IMR-90 (cell line): ENCODE measurements at regions not wholly inside any gene's neighbourhood (a gene's known extent, or its start where the extent isn't known, plus 50 kb on each side); places are given as distances from the start of the nearest gene placed in this dataset.

Source experiments
- ATAC-seq: fragments of 200-7000 bp; cut with Tn5 transposase; 2 replicates; pipeline ENCODE4 v1.9.1; 2020; ENCODE audit warnings: low read depth, mild to moderate bottlenecking, moderate library complexity
- BruUV-seq: library from RNA; stranded (reverse); fragments of 400-500 nt; replicated peaks from 2 replicates; lab custom pipeline; 2021; lab: Mats Ljungman, UMichigan
- CTCF ChIA-PET: fragments of 300-600 bp; formaldehyde crosslinking; extraction: SDS; loops from one replicate; lab custom pipeline; 2021; ENCODE audit warnings: antibody characterized with exemption; lab: Yijun Ruan, JAX
- POLR2A ChIA-PET: fragments of 300-600 bp; sonication (Branson Sonifier 250); formaldehyde crosslinking; loops from one replicate; lab custom pipeline; 2022; ENCODE audit warnings: antibody characterized with exemption; ENCODE audit not compliant: unreplicated experiment; lab: Charles Lee
- DNase-seq: peaks from one replicate; pipeline ENCODE4 v3.0.0; 2013
- H2AFZ ChIP-seq: replicated peaks from 2 replicates; pipeline ENCODE3; 2013; ENCODE audit warnings: low read length, mild to moderate bottlenecking; ENCODE audit not compliant: poor library complexity
- H2AK5ac ChIP-seq: 2 replicates; pipeline ENCODE4 v1.6.1; 2013; ENCODE audit warnings: low read depth, low read length, inconsistent platforms
- H2AK9ac ChIP-seq: replicated peaks from 2 replicates; pipeline ENCODE3; 2013; ENCODE audit warnings: mild to moderate bottlenecking, low read depth, low read length, moderate library complexity; ENCODE audit not compliant: poor library complexity
- H2BK120ac ChIP-seq: 2 replicates; pipeline ENCODE4 v1.6.1; 2013; ENCODE audit warnings: low read depth, low read length, inconsistent platforms
- H2BK15ac ChIP-seq: 3 replicates; pipeline ENCODE4 v1.6.1; 2013; ENCODE audit warnings: low read depth, low read length, inconsistent platforms
- H2BK20ac ChIP-seq: 2 replicates; pipeline ENCODE4 v1.6.1; 2013; ENCODE audit warnings: low read depth, mild to moderate bottlenecking, inconsistent platforms, low read length, moderate library complexity
- H2BK5ac ChIP-seq: 2 replicates; pipeline ENCODE4 v1.6.1; 2013; ENCODE audit warnings: mild to moderate bottlenecking, low read depth, low read length, inconsistent platforms; ENCODE audit not compliant: poor library complexity, severe bottlenecking
- H3K14ac ChIP-seq: replicated peaks from 2 replicates; pipeline ENCODE4 v1.6.1; 2013; ENCODE audit warnings: low read depth, low read length, inconsistent platforms
- H3K18ac ChIP-seq: 2 replicates; pipeline ENCODE4 v1.6.1; 2013; ENCODE audit warnings: low read depth, low read length, control low read depth
- H3K23ac ChIP-seq: 2 replicates; pipeline ENCODE4 v1.6.1; 2013; ENCODE audit warnings: low read depth, low read length, inconsistent platforms
- H3K27ac ChIP-seq: 2 replicates; pipeline ENCODE4 v1.5.1; 2013; ENCODE audit warnings: mild to moderate bottlenecking, control low read depth, low read length; ENCODE audit not compliant: insufficient read depth
- H3K27me3 ChIP-seq: 2 replicates; pipeline ENCODE4 v1.6.1; 2013; ENCODE audit warnings: low read length; ENCODE audit not compliant: control insufficient read depth, insufficient read depth
- H3K36me3 ChIP-seq: 2 replicates; pipeline ENCODE4 v1.6.1; 2013; ENCODE audit warnings: low read length, mixed read lengths; ENCODE audit not compliant: control insufficient read depth, insufficient read depth
- H3K4ac ChIP-seq: 2 replicates; pipeline ENCODE4 v1.6.1; 2013; ENCODE audit warnings: low read depth, low read length, inconsistent platforms
- H3K4me1 ChIP-seq: 2 replicates; pipeline ENCODE4 v1.6.1; 2013; ENCODE audit warnings: low read length, mixed read lengths; ENCODE audit not compliant: control insufficient read depth, insufficient read depth
- H3K4me2 ChIP-seq: 2 replicates; pipeline ENCODE4 v1.6.1; 2013; ENCODE audit warnings: low read depth, mild to moderate bottlenecking, control low read depth, low read length, moderate library complexity
- H3K4me3 ChIP-seq: 2 replicates; pipeline ENCODE4 v1.5.1; 2013; ENCODE audit warnings: low read depth, mild to moderate bottlenecking, control low read depth, low read length, moderate library complexity; ENCODE audit not compliant: insufficient read depth
- H3K56ac ChIP-seq: 2 replicates; pipeline ENCODE4 v1.6.1; 2013; ENCODE audit warnings: low read length, inconsistent platforms; ENCODE audit not compliant: insufficient read depth; ENCODE audit errors: extremely low read depth
- H3K79me1 ChIP-seq, 2 experiments: 2 replicates each; pipeline ENCODE4 v1.6.1; 2013; ENCODE audit warnings: low read length in 2 of 2, inconsistent platforms in 1 of 2, low read depth in 1 of 2
- H3K9ac ChIP-seq: 2 replicates; pipeline ENCODE4 v1.6.1; 2013; ENCODE audit warnings: low read depth, low read length, control low read depth
- H3K9me1 ChIP-seq: 2 replicates; pipeline ENCODE4 v1.6.1; 2013; ENCODE audit warnings: low read length, inconsistent platforms; ENCODE audit not compliant: insufficient read depth
- H3K9me3 ChIP-seq: 2 replicates; pipeline ENCODE4 v1.6.1; 2013; ENCODE audit warnings: low read length; ENCODE audit not compliant: control insufficient read depth, insufficient read depth
- H4K20me1 ChIP-seq: 2 replicates; pipeline ENCODE4 v1.6.1; 2013; ENCODE audit warnings: low read length, inconsistent platforms; ENCODE audit not compliant: insufficient read depth
- H4K5ac ChIP-seq: 2 replicates; pipeline ENCODE4 v1.6.1; 2013; ENCODE audit warnings: mild to moderate bottlenecking, low read depth, low read length, control low read depth
- H4K8ac ChIP-seq, 2 experiments: 2 replicates each; pipeline ENCODE4 v1.6.1; 2013; ENCODE audit warnings: low read depth in 2 of 2, low read length in 2 of 2, control low read depth in 1 of 2, inconsistent platforms in 1 of 2
- H4K91ac ChIP-seq: 2 replicates; pipeline ENCODE4 v1.6.1; 2013; ENCODE audit warnings: low read depth, low read length, inconsistent platforms; ENCODE audit not compliant: insufficient read depth
- BHLHE40 ChIP-seq: fragments of 150-350 bp; IDR thresholded peaks from 2 replicates; pipeline ENCODE4 v1.6.1; 2016; ENCODE audit warnings: mild to moderate bottlenecking, low read depth, low read length
- CEBPB ChIP-seq: IDR thresholded peaks from 2 replicates; pipeline ENCODE4 v1.6.1; 2012; ENCODE audit warnings: low read depth, low read length, improper control_type of control experiment
- CHD1 ChIP-seq: IDR thresholded peaks from 2 replicates; pipeline ENCODE4 v1.6.1; 2012; ENCODE audit warnings: low read depth, low read length, improper control_type of control experiment
- CTCF ChIP-seq: conservative IDR thresholded peaks from 2 replicates; pipeline ENCODE4 v1.5.1; 2012; ENCODE audit warnings: mild to moderate bottlenecking, low read depth, low read length, improper control_type of control experiment
- ELK1 ChIP-seq: fragments of 150-350 bp; IDR thresholded peaks from 2 replicates; pipeline ENCODE4 v1.6.1; 2016; ENCODE audit warnings: low read depth, mild to moderate bottlenecking, low read length, moderate library complexity, borderline replicate concordance
- FOS ChIP-seq: fragments of 150-350 bp; IDR thresholded peaks from 2 replicates; pipeline ENCODE4 v1.6.1; 2016; ENCODE audit warnings: low read depth, low read length
- MAFK ChIP-seq: IDR thresholded peaks from 2 replicates; pipeline ENCODE4 v1.6.1; 2012; ENCODE audit warnings: low read depth, low read length, improper control_type of control experiment
- MAZ ChIP-seq: IDR thresholded peaks from 2 replicates; pipeline ENCODE4 v1.6.1; 2012; ENCODE audit warnings: low read depth, mild to moderate bottlenecking, low read length, improper control_type of control experiment, moderate library complexity, borderline replicate concordance
- MXI1 ChIP-seq: IDR thresholded peaks from 2 replicates; pipeline ENCODE4 v1.6.1; 2012; ENCODE audit warnings: low read depth, mild to moderate bottlenecking, low read length, moderate library complexity, borderline replicate concordance
- NFE2L2 ChIP-seq: fragments of 150-350 bp; IDR thresholded peaks from 2 replicates; pipeline ENCODE4 v1.6.1; 2016; ENCODE audit warnings: low read depth, mild to moderate bottlenecking, low read length
- POLR2A ChIP-seq: IDR thresholded peaks from 2 replicates; pipeline ENCODE4 v1.6.1; 2012; ENCODE audit warnings: mild to moderate bottlenecking, low read depth, low read length
- RAD21 ChIP-seq: IDR thresholded peaks from 2 replicates; pipeline ENCODE4 v1.6.1; 2012; ENCODE audit warnings: low read length, improper control_type of control experiment
- RCOR1 ChIP-seq: IDR thresholded peaks from 2 replicates; pipeline ENCODE4 v1.6.1; 2012; ENCODE audit warnings: mild to moderate bottlenecking, low read length, improper control_type of control experiment; ENCODE audit not compliant: insufficient replicate concordance
- RFX5 ChIP-seq: IDR thresholded peaks from 2 replicates; pipeline ENCODE4 v1.8.0; 2012; ENCODE audit warnings: low read depth, mild to moderate bottlenecking, low read length, moderate library complexity
- SMC3 ChIP-seq: fragments of 150-350 bp; IDR thresholded peaks from 2 replicates; pipeline ENCODE4 v1.6.1; 2016; ENCODE audit warnings: low read depth, mild to moderate bottlenecking, antibody characterized with exemption, low read length, moderate library complexity
- USF2 ChIP-seq: fragments of 150-350 bp; IDR thresholded peaks from 2 replicates; pipeline ENCODE4 v1.6.1; 2017; ENCODE audit warnings: mild to moderate bottlenecking, antibody characterized with exemption, low read length, low read depth
- WGBS, 2 experiments: methylation state at CpG; one replicate each; pipeline versions ENCODE4 v1.1.5 to v1.1.7; 2013; ENCODE audit warnings: missing lambda C conversion rate in 2 of 2; ENCODE audit not compliant: insufficient read length in 1 of 2; ENCODE audit errors: extremely low coverage in 2 of 2; 5-methylcytosine and 5-hydroxymethylcytosine counted together
- dilution Hi-C: fragments of 300-500 bp; cut with HindIII; formaldehyde crosslinking; loops from one replicate; pipeline ENCODE4 v1.14.3; 2018; ENCODE audit warnings: low sequenced_read_pairs; ENCODE audit not compliant: unreplicated experiment
- in situ Hi-C: fragments of 300-500 bp; cut with MboI; formaldehyde crosslinking; loops from 3 replicates; pipeline ENCODE4 v1.14.3; 2019; ENCODE audit warnings: low sequenced_read_pairs, inconsistent platforms, mixed read lengths
- intact Hi-C: fragments of 100-400 bp; cut with micrococcal nuclease; formaldehyde crosslinking; loops from 2 replicates; pipeline ENCODE4 v1.10.0; 2022

GRCh38 chr3:34973586-34973985 is 665.7 kb upstream of the ARPP21 start:
- Histone ChIP-seq H3K27me3 (no peaks in the 10 kb centered on the region), H3K36me3 (no peaks in the 10 kb centered on the region), H3K79me1 (no peaks in the 10 kb centered on the region), H3K4ac (no peak overlapping the region), H2AFZ (no peak overlapping the region), H3K14ac (no peak overlapping the region), H4K91ac (no peak overlapping the region), H3K9me3 (no peaks in the 10 kb centered on the region; the same call in 1 of the 2 replicates), H3K4me1 (no peaks in the 10 kb centered on the region), H3K56ac (no peak overlapping the region), H2BK20ac (no peak overlapping the region), H2AK9ac (no peak overlapping the region), H3K9me1 (no peaks in the 10 kb centered on the region), H2BK5ac (no peak overlapping the region), H4K5ac (no peak overlapping the region), H2AK5ac (no peak overlapping the region), H3K9ac (no peak overlapping the region), H4K8ac (no peak overlapping the region), H2BK15ac (no peak overlapping the region), H3K18ac (no peak overlapping the region), H3K23ac (no peak overlapping the region), H3K4me3 (no peak overlapping the region), H3K4me2 (no peak overlapping the region), H3K27ac (no peak overlapping the region), H2BK120ac (no peak overlapping the region), H4K20me1 (no peaks in the 10 kb centered on the region)
- no TSS peak for BruUV-seq
- DNase-seq (no peak), ATAC-seq (no peak)
- TF ChIP-seq NFE2L2 (no peak), POLR2A (no peak), SMC3 (no peak), CTCF (no peak), RFX5 (no peak), CEBPB (no peak), ELK1 (no peak), MAFK (no peak), RAD21 (no peak), USF2 (no peak), MXI1 (no peak), RCOR1 (no peak), FOS (no peak), MAZ (no peak), CHD1 (no peak), BHLHE40 (no peak)
- ChIA-PET POLR2A (no interaction called here), CTCF (no interaction called here)
- in situ Hi-C loops (no loop called here), dilution Hi-C loops (no loop called here), intact Hi-C loops (no loop called here)
- WGBS, 2 experiments: no CpG with 5 or more reads among the region's 1 CpG
